Lower leg skin (tissue), 3 donors: ENCODE measurements at regions not wholly inside any gene's neighbourhood (a gene's known extent, or its start where the extent isn't known, plus 50 kb on each side); places are given as distances from the start of the nearest gene placed in this dataset.

Experiments
- POLR2A ChIP-seq, 2 donors: fragments of 450-650 bp; IDR thresholded peaks; one replicate each; pipeline ENCODE4 v1.6.1; 2016 to 2017; ENCODE audit warnings: antibody characterized with exemption in 2 of 2, mild to moderate bottlenecking in 1 of 2, moderate library complexity in 1 of 2
- TF ChIP-seq, protein P1 (sequence below), 3 donors: fragments of 450-650 bp; IDR thresholded peaks; one replicate each; pipeline ENCODE4 v1.5.1; 2016; ENCODE audit warnings: antibody characterized with exemption in 3 of 3, mild to moderate bottlenecking in 3 of 3, moderate library complexity in 2 of 3

DNA sequence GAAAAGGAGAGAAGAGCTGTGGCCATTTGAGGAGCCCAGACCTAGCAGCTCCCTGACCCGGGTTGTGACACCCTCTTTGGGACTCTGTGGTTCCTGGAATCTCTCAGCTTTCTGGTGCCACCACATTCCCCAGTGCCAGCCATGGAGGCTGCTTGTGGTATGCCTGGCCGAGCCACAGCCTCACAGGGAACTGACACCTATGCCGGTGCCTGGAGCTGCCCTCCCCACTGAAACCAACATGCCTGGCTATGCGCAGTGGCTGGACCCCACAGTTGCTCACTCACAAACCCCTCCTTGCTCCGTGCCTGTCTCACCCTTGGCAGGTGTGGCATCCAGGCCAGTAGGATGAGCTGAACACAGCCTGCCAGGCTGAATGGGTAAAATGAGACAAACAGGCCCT lies 749.4 kb downstream of the ARAP2 start:
- TF ChIP-seq POLR2A (IDR thresholded peaks at IDR 0.05): no peak
- TF ChIP-seq, protein P1, sequence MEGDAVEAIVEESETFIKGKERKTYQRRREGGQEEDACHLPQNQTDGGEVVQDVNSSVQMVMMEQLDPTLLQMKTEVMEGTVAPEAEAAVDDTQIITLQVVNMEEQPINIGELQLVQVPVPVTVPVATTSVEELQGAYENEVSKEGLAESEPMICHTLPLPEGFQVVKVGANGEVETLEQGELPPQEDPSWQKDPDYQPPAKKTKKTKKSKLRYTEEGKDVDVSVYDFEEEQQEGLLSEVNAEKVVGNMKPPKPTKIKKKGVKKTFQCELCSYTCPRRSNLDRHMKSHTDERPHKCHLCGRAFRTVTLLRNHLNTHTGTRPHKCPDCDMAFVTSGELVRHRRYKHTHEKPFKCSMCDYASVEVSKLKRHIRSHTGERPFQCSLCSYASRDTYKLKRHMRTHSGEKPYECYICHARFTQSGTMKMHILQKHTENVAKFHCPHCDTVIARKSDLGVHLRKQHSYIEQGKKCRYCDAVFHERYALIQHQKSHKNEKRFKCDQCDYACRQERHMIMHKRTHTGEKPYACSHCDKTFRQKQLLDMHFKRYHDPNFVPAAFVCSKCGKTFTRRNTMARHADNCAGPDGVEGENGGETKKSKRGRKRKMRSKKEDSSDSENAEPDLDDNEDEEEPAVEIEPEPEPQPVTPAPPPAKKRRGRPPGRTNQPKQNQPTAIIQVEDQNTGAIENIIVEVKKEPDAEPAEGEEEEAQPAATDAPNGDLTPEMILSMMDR (IDR thresholded peaks at IDR 0.05): no peak
